ENCODE measurements at regions not wholly inside any gene's neighbourhood (a gene's known extent, or its start where the extent isn't known, plus 50 kb on each side); places are given as distances from the start of the nearest gene placed in this dataset.

- TF ChIP-seq CTCF (IDR thresholded peaks at IDR 0.05) (no peak), POLR2AphosphoS5 (IDR thresholded peaks at IDR 0.05) (peak in 1 of 2 donors; percentile 40), POLR2A (IDR thresholded peaks at IDR 0.05) (no peak)
Measured at GRCh38 chr9:108586471-108587139, 269.2 kb downstream of the ACTL7B start.
